ENCODE measurements at regions not wholly inside any gene's neighbourhood (a gene's known extent, or its start where the extent isn't known, plus 50 kb on each side); places are given as distances from the start of the nearest gene placed in this dataset.

DNA sequence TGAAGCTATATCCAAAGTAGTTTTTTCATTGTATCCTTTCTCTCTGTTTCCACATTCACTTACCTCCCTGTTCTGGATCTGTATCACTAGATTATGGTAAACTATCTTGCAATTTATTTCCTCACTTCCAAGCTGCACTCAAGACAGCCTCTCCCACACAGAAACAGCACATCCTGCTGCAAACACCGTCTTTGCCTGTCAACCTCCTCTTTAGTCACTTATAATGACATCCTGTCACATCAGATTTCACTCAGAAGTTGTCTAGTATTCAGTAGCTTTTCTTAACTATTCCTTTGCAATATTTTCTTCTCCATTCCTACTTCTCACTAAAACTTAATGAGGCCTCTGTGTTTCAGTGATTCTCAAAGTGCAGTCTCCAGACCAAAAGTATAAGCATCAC lies 490.8 kb downstream of the IGSF11 start:
- TF ChIP-seq POLR2AphosphoS5 (IDR thresholded peaks at IDR 0.05) (no peak), CTCF (IDR thresholded peaks at IDR 0.05 in 8 of 11, conservative IDR thresholded peaks at IDR 0.05 in 3 of 11) (no peak), POLR2A (IDR thresholded peaks at IDR 0.05) (no peak)
- Histone ChIP-seq H3K4me1 (no peaks in the 10 kb centered on the region), H3K36me3 (no peaks in the 10 kb centered on the region), H3K27ac (no peak overlapping the region), H3K9me3 (no peaks in the 10 kb centered on the region), H3K4me3 (no peak overlapping the region), H3K27me3 (replicated peaks in 1 of 7) (no peaks in the 10 kb centered on the region)
- 25 to 56% (median 40%) methylated on average over 1 of the region's 1 CpG for WGBS, 5 donors
- intact Hi-C loops (cut with DNase I; ENCODE audit: low total_unique reads) = no loop called here
- DNase-seq = no peak

DNA sequence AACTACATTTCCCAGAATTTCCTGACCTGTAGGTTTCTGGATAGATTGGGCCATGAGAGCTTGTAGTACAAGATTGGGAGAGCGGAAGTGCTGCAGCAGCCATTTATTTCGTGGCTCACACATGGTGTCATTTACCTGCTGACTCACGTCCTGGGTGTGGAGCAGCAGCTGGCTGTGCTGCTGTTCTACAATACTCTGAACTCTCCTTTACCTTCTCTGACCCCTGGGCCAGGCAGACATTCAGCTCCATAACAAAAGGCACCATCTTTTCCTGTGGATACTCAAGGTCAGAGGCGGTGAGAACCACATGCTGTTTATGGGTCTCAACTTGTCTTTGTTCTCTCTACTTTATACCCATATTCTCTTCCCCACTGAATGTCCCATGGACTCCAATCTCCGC lies 490.2 kb downstream of the IGSF11 start:
- H3K9me3 ChIP-seq = no peaks in the 10 kb centered on the region
- intact Hi-C loops (cut with DNase I; ENCODE audit: low total_unique reads) = no loop called here
- no peaks in the 10 kb centered on the region for H3K36me3 ChIP-seq
- 78 to 89% (median 81%) methylated on average over 5 of the region's 5 CpGs for WGBS, 5 donors
- no peak for DNase-seq
- H3K4me3 ChIP-seq = no peak overlapping the region
- no peak for TF ChIP-seq POLR2A (IDR thresholded peaks at IDR 0.05)
- no peak for TF ChIP-seq CTCF (IDR thresholded peaks at IDR 0.05 in 8 of 11, conservative IDR thresholded peaks at IDR 0.05 in 3 of 11)
- no peak for TF ChIP-seq POLR2AphosphoS5 (IDR thresholded peaks at IDR 0.05)
- no peak overlapping the region for H3K27ac ChIP-seq
- no peaks in the 10 kb centered on the region for H3K27me3 ChIP-seq (replicated peaks in 1 of 7)
- no peaks in the 10 kb centered on the region for H3K4me1 ChIP-seq

GRCh38 chr3:118548434-118548833 lies 486.2 kb downstream of the IGSF11 start:
- intact Hi-C loops (cut with DNase I; ENCODE audit: low total_unique reads) = no loop called here
- Histone ChIP-seq H3K9me3 (no peaks in the 10 kb centered on the region), H3K27ac (no peak overlapping the region), H3K4me3 (no peak overlapping the region), H3K4me1 (no peaks in the 10 kb centered on the region), H3K27me3 (replicated peaks in 1 of 7) (no peaks in the 10 kb centered on the region), H3K36me3 (no peaks in the 10 kb centered on the region)
- 77 to 91% (median 90%) methylated on average over 4 of the region's 4 CpGs for WGBS, 5 donors
- TF ChIP-seq POLR2AphosphoS5 (IDR thresholded peaks at IDR 0.05) = no peak
- no peak for TF ChIP-seq POLR2A (IDR thresholded peaks at IDR 0.05)
- no peak for TF ChIP-seq CTCF (IDR thresholded peaks at IDR 0.05 in 8 of 11, conservative IDR thresholded peaks at IDR 0.05 in 3 of 11)
- DNase-seq = no peak

DNA sequence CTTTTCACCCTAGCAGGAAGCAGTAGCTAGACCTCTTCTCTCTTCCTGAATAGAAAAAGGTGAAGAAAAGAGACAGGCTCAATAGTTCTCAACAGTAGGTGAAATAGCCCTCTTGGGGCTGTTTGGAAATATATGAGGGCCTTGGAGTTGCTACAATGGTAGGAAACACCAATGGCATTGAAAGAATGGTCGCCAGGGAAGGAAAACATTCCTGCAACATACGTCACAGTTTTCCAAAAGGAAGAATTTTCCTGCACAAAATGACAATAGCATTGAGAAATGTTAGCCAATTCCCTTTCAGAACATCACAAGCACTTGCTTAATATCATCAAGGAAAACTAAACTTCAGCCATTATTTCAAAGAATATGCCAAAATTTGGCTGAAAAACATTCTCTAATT lies 484.5 kb downstream of the IGSF11 start:
- Histone ChIP-seq H3K27ac (no peak overlapping the region), H3K4me1 (no peaks in the 10 kb centered on the region)

More for the DNA sequence above, 484.5 kb downstream of the IGSF11 start:
- no peak for TF ChIP-seq CTCF (IDR thresholded peaks at IDR 0.05 in 8 of 11, conservative IDR thresholded peaks at IDR 0.05 in 3 of 11)
- TF ChIP-seq POLR2AphosphoS5 (IDR thresholded peaks at IDR 0.05) = no peak
- no peak for TF ChIP-seq POLR2A (IDR thresholded peaks at IDR 0.05)
- H3K4me3 ChIP-seq = no peak overlapping the region
- DNase-seq = no peak
- H3K36me3 ChIP-seq = no peaks in the 10 kb centered on the region
- H3K27me3 ChIP-seq (replicated peaks in 1 of 7) = no peaks in the 10 kb centered on the region
- 32 to 45% (median 39%) methylated on average over 2 of the region's 2 CpGs for WGBS, 5 donors
- intact Hi-C loops (cut with DNase I; ENCODE audit: low total_unique reads) = no loop called here
- H3K9me3 ChIP-seq = no peaks in the 10 kb centered on the region

Data from spleen (tissue), 11 donors.